ENCODE measurements at regions not wholly inside any gene's neighbourhood (a gene's known extent, or its start where the extent isn't known, plus 50 kb on each side); places are given as distances from the start of the nearest gene placed in this dataset.

GRCh38 chr5:156124708-156125107 is 202.3 kb upstream of the SGCD start:
- TF ChIP-seq SP1 (CRISPR knock-in tag; conservative IDR thresholded peaks at IDR 0.05) (no peak), ZNF281 (CRISPR knock-in tag; IDR thresholded peaks at IDR 0.05) (no peak), ZNF512 (CRISPR knock-in tag; IDR thresholded peaks at IDR 0.05; ENCODE audit: borderline replicate concordance) (no peak), CTCF (IDR thresholded peaks at IDR 0.05) (no peak), TEAD4 (CRISPR knock-in tag; IDR thresholded peaks at IDR 0.05) (no peak), GRHL2 (CRISPR knock-in tag; IDR thresholded peaks at IDR 0.05; ENCODE audit: insufficient replicate concordance, severe bottlenecking) (no peak), E2F4 (CRISPR knock-in tag; IDR thresholded peaks at IDR 0.05; ENCODE audit: borderline replicate concordance, low read depth) (no peak), KAT7 (CRISPR knock-in tag; IDR thresholded peaks at IDR 0.05; ENCODE audit: borderline replicate concordance) (no peak), FOXP1 (CRISPR knock-in tag; IDR thresholded peaks at IDR 0.05; ENCODE audit: borderline replicate concordance) (no peak), NR2C2 (CRISPR knock-in tag; IDR thresholded peaks at IDR 0.05) (no peak), MXD4 (CRISPR knock-in tag; IDR thresholded peaks at IDR 0.05; ENCODE audit: borderline replicate concordance) (no peak)
